Hepatocyte (in vitro differentiated cells): ENCODE measurements at regions not wholly inside any gene's neighbourhood (a gene's known extent, or its start where the extent isn't known, plus 50 kb on each side); places are given as distances from the start of the nearest gene placed in this dataset.

Source experiments
- EZH2 ChIP-seq: fragments of 200-600 bp; sonication (generic); IDR thresholded peaks from 2 replicates; pipeline ENCODE4 v1.6.1; 2016; ENCODE audit warnings: antibody characterized with exemption, mild to moderate bottlenecking, borderline replicate concordance
- EZH2phosphoT487 ChIP-seq: fragments of 200-600 bp; sonication (generic); IDR thresholded peaks from one replicate; pipeline ENCODE4 v1.6.1; 2018; ENCODE audit warnings: antibody characterized with exemption, mild to moderate bottlenecking, low read depth, moderate library complexity; ENCODE audit not compliant: unreplicated experiment, severe bottlenecking
- TF ChIP-seq, protein P1 (sequence below): fragments of 200-600 bp; sonication (generic); IDR thresholded peaks from 2 replicates; pipeline ENCODE4 v1.5.1; 2016; ENCODE audit warnings: antibody characterized with exemption, mild to moderate bottlenecking; ENCODE audit not compliant: poor library complexity

DNA sequence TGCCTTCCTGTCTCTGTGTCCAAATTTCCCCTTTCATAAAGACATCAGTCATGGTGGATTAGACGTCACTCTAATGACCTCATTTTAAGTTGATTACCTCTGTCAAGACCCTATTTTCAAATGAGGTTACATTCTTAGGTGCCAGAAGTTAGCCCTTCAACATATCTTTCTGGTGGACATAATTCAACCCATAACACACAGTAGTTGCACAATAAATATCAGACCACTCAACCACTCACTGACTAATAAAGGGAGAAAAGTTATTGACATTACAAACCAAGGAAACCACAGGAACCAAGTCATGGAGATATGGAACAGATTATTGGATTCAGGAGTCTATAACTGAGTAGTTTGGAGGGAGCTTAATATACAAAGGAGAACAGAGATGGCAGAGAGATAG is 377.4 kb upstream of the ACVR2A start:
- TF ChIP-seq, protein P1, sequence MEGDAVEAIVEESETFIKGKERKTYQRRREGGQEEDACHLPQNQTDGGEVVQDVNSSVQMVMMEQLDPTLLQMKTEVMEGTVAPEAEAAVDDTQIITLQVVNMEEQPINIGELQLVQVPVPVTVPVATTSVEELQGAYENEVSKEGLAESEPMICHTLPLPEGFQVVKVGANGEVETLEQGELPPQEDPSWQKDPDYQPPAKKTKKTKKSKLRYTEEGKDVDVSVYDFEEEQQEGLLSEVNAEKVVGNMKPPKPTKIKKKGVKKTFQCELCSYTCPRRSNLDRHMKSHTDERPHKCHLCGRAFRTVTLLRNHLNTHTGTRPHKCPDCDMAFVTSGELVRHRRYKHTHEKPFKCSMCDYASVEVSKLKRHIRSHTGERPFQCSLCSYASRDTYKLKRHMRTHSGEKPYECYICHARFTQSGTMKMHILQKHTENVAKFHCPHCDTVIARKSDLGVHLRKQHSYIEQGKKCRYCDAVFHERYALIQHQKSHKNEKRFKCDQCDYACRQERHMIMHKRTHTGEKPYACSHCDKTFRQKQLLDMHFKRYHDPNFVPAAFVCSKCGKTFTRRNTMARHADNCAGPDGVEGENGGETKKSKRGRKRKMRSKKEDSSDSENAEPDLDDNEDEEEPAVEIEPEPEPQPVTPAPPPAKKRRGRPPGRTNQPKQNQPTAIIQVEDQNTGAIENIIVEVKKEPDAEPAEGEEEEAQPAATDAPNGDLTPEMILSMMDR: no peak
- no peak for TF ChIP-seq EZH2
- TF ChIP-seq EZH2phosphoT487: no peak
